ENCODE measurements at regions not wholly inside any gene's neighbourhood (a gene's known extent, or its start where the extent isn't known, plus 50 kb on each side); places are given as distances from the start of the nearest gene placed in this dataset.

- Mint-ChIP-seq H3K4me3 (no peak overlapping the region), H3K4me1 (no peaks in the 10 kb centered on the region), H3K27ac (no peak overlapping the region), H3K27me3 (no peaks in the 10 kb centered on the region), H3K36me3 (ENCODE audit: low read depth) (no peaks in the 10 kb centered on the region), H3K9me3 (no peaks in the 10 kb centered on the region)
- TF ChIP-seq CTCF (IDR thresholded peaks at IDR 0.05) = no peak
- CTCF ChIA-PET = no interaction called here
- intact Hi-C loops (cut with micrococcal nuclease) = no loop called here
- no peak for DNase-seq
- no peak for ATAC-seq (ENCODE audit: low read depth)
- POLR2A ChIA-PET = no interaction called here
Observed at GRCh38 chr4:131613086-131613823, 1535.8 kb upstream of the PCDH10 start.

GRCh38 chr4:131613824-131614216 is 1535.3 kb upstream of the PCDH10 start:
- H3K27me3 Mint-ChIP-seq = no peaks in the 10 kb centered on the region
- no peaks in the 10 kb centered on the region for H3K9me3 Mint-ChIP-seq
- H3K4me1 Mint-ChIP-seq = no peaks in the 10 kb centered on the region
- intact Hi-C loops (cut with micrococcal nuclease) = no loop called here
- POLR2A ChIA-PET = no interaction called here
- CTCF ChIA-PET = no interaction called here
- H3K36me3 Mint-ChIP-seq (ENCODE audit: low read depth) = no peaks in the 10 kb centered on the region
- ATAC-seq (ENCODE audit: low read depth) (no peak), DNase-seq (no peak)
- no peak overlapping the region for H3K4me3 Mint-ChIP-seq
- H3K27ac Mint-ChIP-seq = no peak overlapping the region
- no peak for TF ChIP-seq CTCF (IDR thresholded peaks at IDR 0.05)

GRCh38 chr4:131632877-131633276 is 1516.2 kb upstream of the PCDH10 start:
- no peaks in the 10 kb centered on the region for H3K4me1 Mint-ChIP-seq
- intact Hi-C loops (cut with micrococcal nuclease) = no loop called here
- peaks cover 5% of the 10 kb centered on the region for H3K9me3 Mint-ChIP-seq
- no peaks in the 10 kb centered on the region for H3K27me3 Mint-ChIP-seq
- TF ChIP-seq CTCF (IDR thresholded peaks at IDR 0.05) = no peak
- ATAC-seq (ENCODE audit: low read depth) (no peak), DNase-seq (no peak)
- no peaks in the 10 kb centered on the region for H3K36me3 Mint-ChIP-seq (ENCODE audit: low read depth)
- CTCF ChIA-PET = no interaction called here
- POLR2A ChIA-PET = no interaction called here
- no peak overlapping the region for H3K4me3 Mint-ChIP-seq
- H3K27ac Mint-ChIP-seq = no peak overlapping the region

GRCh38 chr4:131635191-131635590 is 1513.9 kb upstream of the PCDH10 start:
- Mint-ChIP-seq H3K36me3 (ENCODE audit: low read depth) (no peaks in the 10 kb centered on the region), H3K9me3 (peaks cover 8% of the 10 kb centered on the region), H3K27ac (no peak overlapping the region), H3K27me3 (no peaks in the 10 kb centered on the region), H3K4me3 (no peak overlapping the region), H3K4me1 (no peaks in the 10 kb centered on the region)
- ChIA-PET POLR2A (no interaction called here), CTCF (no interaction called here)
- no peak for TF ChIP-seq CTCF (IDR thresholded peaks at IDR 0.05)
- DNase-seq (no peak), ATAC-seq (ENCODE audit: low read depth) (no peak)
- intact Hi-C loops (cut with micrococcal nuclease) = no loop called here

GRCh38 chr4:131638781-131639180 is 1510.3 kb upstream of the PCDH10 start:
- Mint-ChIP-seq H3K36me3 (ENCODE audit: low read depth) (no peaks in the 10 kb centered on the region), H3K27ac (no peak overlapping the region), H3K4me3 (no peak overlapping the region), H3K27me3 (no peaks in the 10 kb centered on the region), H3K4me1 (no peaks in the 10 kb centered on the region), H3K9me3 (peaks cover 7% of the 10 kb centered on the region)
- TF ChIP-seq CTCF (IDR thresholded peaks at IDR 0.05) = no peak
- no peak for DNase-seq
- ChIA-PET POLR2A (no interaction called here), CTCF (no interaction called here)
- intact Hi-C loops (cut with micrococcal nuclease) = no loop called here
- no peak for ATAC-seq (ENCODE audit: low read depth)

Data from activated B cell treated with CpG ODN at 0.5 μM for 24 hours (primary cell).